ENCODE measurements at regions not wholly inside any gene's neighbourhood (a gene's known extent, or its start where the extent isn't known, plus 50 kb on each side); places are given as distances from the start of the nearest gene placed in this dataset.

GRCh38 chr1:184882957-184883815 lies 91.1 kb downstream of the NIBAN1 start:
- no peak for TF ChIP-seq SPI1 (IDR thresholded peaks at IDR 0.05; ENCODE audit: low read depth, low read length)
- TF ChIP-seq TAF1 (IDR thresholded peaks at IDR 0.05; ENCODE audit: low read depth, low read length): no peak
- no peak for TF ChIP-seq POLR2A (IDR thresholded peaks at IDR 0.05; ENCODE audit: low read depth, low read length)
- TF ChIP-seq POU2F2 (IDR thresholded peaks at IDR 0.05; ENCODE audit: low read depth, low read length): no peak

Data from GM12891 (cell line).